Omental fat pad (tissue), 3 donors: ENCODE measurements at regions not wholly inside any gene's neighbourhood (a gene's known extent, or its start where the extent isn't known, plus 50 kb on each side); places are given as distances from the start of the nearest gene placed in this dataset.

Experiments
- ATAC-seq: fragments of 150-250 bp; one replicate; pipeline ENCODE4 v1.9.1; 2016; ENCODE audit warnings: mild to moderate bottlenecking, moderate library complexity; ENCODE audit not compliant: low FRiP score
- DNase-seq: peaks from one replicate; pipeline ENCODE4 v3.0.0-alpha.2; 2019; ENCODE audit warnings: low spot score
- CTCF ChIP-seq, 3 donors: fragments of 450-650 bp; IDR thresholded peaks; one replicate each; pipeline ENCODE4 v1.5.1; 2016 to 2017; ENCODE audit warnings: antibody characterized with exemption in 3 of 3, mild to moderate bottlenecking in 3 of 3, moderate library complexity in 2 of 3

GRCh38 chr4:67229148-67229547 lies 316.2 kb downstream of the CENPC start:
- TF ChIP-seq CTCF (IDR thresholded peaks at IDR 0.05) = no peak
- ATAC-seq (no peak), DNase-seq (no peak)

GRCh38 chr4:67220861-67221260 lies 324.4 kb downstream of the CENPC start:
- ATAC-seq (no peak), DNase-seq (no peak)
- TF ChIP-seq CTCF (IDR thresholded peaks at IDR 0.05) = no peak

GRCh38 chr4:67218883-67219282 lies 326.4 kb downstream of the CENPC start:
- no peak for TF ChIP-seq CTCF (IDR thresholded peaks at IDR 0.05)
- DNase-seq = no peak
- ATAC-seq = no peak

GRCh38 chr4:67207941-67208441 lies 337.3 kb downstream of the CENPC start:
- TF ChIP-seq CTCF (IDR thresholded peaks at IDR 0.05) = no peak
- DNase-seq = no peak
- ATAC-seq = no peak

- ATAC-seq (no peak), DNase-seq (no peak)
- no peak for TF ChIP-seq CTCF (IDR thresholded peaks at IDR 0.05)
These were observed 340.9 kb downstream of the CENPC start for GRCh38 chr4:67204441-67204840.

GRCh38 chr4:67201334-67201733 lies 344.0 kb downstream of the CENPC start:
- ATAC-seq (no peak), DNase-seq (no peak)
- TF ChIP-seq CTCF (IDR thresholded peaks at IDR 0.05) = no peak

GRCh38 chr4:67198727-67199126 lies 346.6 kb downstream of the CENPC start:
- DNase-seq (no peak), ATAC-seq (no peak)
- no peak for TF ChIP-seq CTCF (IDR thresholded peaks at IDR 0.05)
